ENCODE measurements at regions not wholly inside any gene's neighbourhood (a gene's known extent, or its start where the extent isn't known, plus 50 kb on each side); places are given as distances from the start of the nearest gene placed in this dataset.
A peak's percentile ranks its signal among the peaks of the same experiment; 100 is the strongest.

DNA sequence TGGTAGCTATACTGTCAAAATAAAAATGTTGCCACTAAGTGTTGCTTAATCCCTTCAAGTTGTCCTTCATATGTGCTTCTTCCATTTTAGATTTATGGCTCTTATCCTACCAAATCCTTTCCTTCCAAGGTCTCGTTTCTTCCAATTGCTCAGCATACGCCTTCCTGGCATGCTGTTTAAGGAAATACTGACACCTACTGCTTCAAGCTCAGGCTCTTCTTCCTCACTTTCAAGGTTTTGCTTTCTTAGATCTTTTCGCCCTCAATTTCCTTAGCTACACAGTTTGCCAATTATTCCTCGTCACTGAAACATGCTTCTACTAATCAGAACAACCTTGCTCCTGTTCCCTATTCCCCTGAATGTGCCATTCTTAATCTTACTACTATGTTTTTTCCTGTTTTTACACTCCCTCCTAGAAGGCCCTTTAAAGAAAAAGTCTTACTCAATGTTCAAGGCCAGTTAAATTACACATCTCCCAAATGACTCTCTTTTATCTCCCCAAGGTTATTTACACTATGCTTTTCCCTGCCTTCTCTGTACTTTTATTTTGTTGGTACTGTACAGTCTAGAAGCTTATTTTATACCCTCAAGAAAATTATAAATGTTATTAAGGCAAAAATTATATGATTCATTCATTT, 343.1 kb downstream of the MZT1 start (continued):
- TF ChIP-seq HDAC2 (CRISPR knock-in tag; IDR thresholded peaks at IDR 0.05) (no peak), SOX6 (IDR thresholded peaks at IDR 0.05) (no peak), SOX6 (CRISPR knock-in tag; IDR thresholded peaks at IDR 0.05) (no peak; the same call in 1 of the 2 replicates), NCOA2 (CRISPR knock-in tag; IDR thresholded peaks at IDR 0.05) (peak; percentile 70), ATF1 (CRISPR knock-in tag; IDR thresholded peaks at IDR 0.05) (no peak), ZNF773 (CRISPR knock-in tag; IDR thresholded peaks at IDR 0.05; ENCODE audit: borderline replicate concordance) (no peak), EP300 (IDR thresholded peaks at IDR 0.05; ENCODE audit: low read depth in 2 of 2, low read length in 2 of 2) (peak in 1 of 2 experiments; percentile 42; a peak in 1 of 4 replicates), EP300 (CRISPR knock-in tag; IDR thresholded peaks at IDR 0.05; ENCODE audit: borderline replicate concordance) (no peak), NFIC (IDR thresholded peaks at IDR 0.05; ENCODE audit: low read length) (no peak)
- TF ChIP-seq, protein P1, sequence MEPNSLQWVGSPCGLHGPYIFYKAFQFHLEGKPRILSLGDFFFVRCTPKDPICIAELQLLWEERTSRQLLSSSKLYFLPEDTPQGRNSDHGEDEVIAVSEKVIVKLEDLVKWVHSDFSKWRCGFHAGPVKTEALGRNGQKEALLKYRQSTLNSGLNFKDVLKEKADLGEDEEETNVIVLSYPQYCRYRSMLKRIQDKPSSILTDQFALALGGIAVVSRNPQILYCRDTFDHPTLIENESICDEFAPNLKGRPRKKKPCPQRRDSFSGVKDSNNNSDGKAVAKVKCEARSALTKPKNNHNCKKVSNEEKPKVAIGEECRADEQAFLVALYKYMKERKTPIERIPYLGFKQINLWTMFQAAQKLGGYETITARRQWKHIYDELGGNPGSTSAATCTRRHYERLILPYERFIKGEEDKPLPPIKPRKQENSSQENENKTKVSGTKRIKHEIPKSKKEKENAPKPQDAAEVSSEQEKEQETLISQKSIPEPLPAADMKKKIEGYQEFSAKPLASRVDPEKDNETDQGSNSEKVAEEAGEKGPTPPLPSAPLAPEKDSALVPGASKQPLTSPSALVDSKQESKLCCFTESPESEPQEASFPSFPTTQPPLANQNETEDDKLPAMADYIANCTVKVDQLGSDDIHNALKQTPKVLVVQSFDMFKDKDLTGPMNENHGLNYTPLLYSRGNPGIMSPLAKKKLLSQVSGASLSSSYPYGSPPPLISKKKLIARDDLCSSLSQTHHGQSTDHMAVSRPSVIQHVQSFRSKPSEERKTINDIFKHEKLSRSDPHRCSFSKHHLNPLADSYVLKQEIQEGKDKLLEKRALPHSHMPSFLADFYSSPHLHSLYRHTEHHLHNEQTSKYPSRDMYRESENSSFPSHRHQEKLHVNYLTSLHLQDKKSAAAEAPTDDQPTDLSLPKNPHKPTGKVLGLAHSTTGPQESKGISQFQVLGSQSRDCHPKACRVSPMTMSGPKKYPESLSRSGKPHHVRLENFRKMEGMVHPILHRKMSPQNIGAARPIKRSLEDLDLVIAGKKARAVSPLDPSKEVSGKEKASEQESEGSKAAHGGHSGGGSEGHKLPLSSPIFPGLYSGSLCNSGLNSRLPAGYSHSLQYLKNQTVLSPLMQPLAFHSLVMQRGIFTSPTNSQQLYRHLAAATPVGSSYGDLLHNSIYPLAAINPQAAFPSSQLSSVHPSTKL (CRISPR knock-in tag; IDR thresholded peaks at IDR 0.05): peak; percentile 77
- TF ChIP-seq, protein P2, sequence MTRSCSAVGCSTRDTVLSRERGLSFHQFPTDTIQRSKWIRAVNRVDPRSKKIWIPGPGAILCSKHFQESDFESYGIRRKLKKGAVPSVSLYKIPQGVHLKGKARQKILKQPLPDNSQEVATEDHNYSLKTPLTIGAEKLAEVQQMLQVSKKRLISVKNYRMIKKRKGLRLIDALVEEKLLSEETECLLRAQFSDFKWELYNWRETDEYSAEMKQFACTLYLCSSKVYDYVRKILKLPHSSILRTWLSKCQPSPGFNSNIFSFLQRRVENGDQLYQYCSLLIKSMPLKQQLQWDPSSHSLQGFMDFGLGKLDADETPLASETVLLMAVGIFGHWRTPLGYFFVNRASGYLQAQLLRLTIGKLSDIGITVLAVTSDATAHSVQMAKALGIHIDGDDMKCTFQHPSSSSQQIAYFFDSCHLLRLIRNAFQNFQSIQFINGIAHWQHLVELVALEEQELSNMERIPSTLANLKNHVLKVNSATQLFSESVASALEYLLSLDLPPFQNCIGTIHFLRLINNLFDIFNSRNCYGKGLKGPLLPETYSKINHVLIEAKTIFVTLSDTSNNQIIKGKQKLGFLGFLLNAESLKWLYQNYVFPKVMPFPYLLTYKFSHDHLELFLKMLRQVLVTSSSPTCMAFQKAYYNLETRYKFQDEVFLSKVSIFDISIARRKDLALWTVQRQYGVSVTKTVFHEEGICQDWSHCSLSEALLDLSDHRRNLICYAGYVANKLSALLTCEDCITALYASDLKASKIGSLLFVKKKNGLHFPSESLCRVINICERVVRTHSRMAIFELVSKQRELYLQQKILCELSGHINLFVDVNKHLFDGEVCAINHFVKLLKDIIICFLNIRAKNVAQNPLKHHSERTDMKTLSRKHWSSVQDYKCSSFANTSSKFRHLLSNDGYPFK (CRISPR knock-in tag; IDR thresholded peaks at IDR 0.05; ENCODE audit: borderline replicate concordance): no peak
- TF ChIP-seq, protein P3, sequence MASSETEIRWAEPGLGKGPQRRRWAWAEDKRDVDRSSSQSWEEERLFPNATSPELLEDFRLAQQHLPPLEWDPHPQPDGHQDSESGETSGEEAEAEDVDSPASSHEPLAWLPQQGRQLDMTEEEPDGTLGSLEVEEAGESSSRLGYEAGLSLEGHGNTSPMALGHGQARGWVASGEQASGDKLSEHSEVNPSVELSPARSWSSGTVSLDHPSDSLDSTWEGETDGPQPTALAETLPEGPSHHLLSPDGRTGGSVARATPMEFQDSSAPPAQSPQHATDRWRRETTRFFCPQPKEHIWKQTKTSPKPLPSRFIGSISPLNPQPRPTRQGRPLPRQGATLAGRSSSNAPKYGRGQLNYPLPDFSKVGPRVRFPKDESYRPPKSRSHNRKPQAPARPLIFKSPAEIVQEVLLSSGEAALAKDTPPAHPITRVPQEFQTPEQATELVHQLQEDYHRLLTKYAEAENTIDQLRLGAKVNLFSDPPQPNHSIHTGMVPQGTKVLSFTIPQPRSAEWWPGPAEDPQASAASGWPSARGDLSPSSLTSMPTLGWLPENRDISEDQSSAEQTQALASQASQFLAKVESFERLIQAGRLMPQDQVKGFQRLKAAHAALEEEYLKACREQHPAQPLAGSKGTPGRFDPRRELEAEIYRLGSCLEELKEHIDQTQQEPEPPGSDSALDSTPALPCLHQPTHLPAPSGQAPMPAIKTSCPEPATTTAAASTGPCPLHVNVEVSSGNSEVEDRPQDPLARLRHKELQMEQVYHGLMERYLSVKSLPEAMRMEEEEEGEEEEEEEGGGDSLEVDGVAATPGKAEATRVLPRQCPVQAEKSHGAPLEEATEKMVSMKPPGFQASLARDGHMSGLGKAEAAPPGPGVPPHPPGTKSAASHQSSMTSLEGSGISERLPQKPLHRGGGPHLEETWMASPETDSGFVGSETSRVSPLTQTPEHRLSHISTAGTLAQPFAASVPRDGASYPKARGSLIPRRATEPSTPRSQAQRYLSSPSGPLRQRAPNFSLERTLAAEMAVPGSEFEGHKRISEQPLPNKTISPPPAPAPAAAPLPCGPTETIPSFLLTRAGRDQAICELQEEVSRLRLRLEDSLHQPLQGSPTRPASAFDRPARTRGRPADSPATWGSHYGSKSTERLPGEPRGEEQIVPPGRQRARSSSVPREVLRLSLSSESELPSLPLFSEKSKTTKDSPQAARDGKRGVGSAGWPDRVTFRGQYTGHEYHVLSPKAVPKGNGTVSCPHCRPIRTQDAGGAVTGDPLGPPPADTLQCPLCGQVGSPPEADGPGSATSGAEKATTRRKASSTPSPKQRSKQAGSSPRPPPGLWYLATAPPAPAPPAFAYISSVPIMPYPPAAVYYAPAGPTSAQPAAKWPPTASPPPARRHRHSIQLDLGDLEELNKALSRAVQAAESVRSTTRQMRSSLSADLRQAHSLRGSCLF (CRISPR knock-in tag; IDR thresholded peaks at IDR 0.05; ENCODE audit: borderline replicate concordance): no peak
- TF ChIP-seq, protein P4, sequence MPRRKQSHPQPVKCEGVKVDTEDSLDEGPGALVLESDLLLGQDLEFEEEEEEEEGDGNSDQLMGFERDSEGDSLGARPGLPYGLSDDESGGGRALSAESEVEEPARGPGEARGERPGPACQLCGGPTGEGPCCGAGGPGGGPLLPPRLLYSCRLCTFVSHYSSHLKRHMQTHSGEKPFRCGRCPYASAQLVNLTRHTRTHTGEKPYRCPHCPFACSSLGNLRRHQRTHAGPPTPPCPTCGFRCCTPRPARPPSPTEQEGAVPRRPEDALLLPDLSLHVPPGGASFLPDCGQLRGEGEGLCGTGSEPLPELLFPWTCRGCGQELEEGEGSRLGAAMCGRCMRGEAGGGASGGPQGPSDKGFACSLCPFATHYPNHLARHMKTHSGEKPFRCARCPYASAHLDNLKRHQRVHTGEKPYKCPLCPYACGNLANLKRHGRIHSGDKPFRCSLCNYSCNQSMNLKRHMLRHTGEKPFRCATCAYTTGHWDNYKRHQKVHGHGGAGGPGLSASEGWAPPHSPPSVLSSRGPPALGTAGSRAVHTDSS (CRISPR knock-in tag; conservative IDR thresholded peaks at IDR 0.05): no peak
